Fibroblast of skin of scalp (primary cell): ENCODE measurements at regions not wholly inside any gene's neighbourhood (a gene's known extent, or its start where the extent isn't known, plus 50 kb on each side); places are given as distances from the start of the nearest gene placed in this dataset.

Experiments
- DNase-seq: peaks from one replicate; pipeline ENCODE4 v3.0.0-alpha.2; 2013

GRCh38 chr20:21826976-21827375 lies 121.5 kb downstream of the PAX1 start:
- no peak for DNase-seq

- no peak for DNase-seq
Measured at GRCh38 chr20:21821358-21821757, 115.9 kb downstream of the PAX1 start.

GRCh38 chr20:21820688-21821087 lies 115.2 kb downstream of the PAX1 start:
- peak; percentile 21 for DNase-seq

GRCh38 chr20:21820045-21820444 lies 114.6 kb downstream of the PAX1 start:
- DNase-seq = no peak

GRCh38 chr20:21812379-21812778 lies 106.9 kb downstream of the PAX1 start:
- no peak for DNase-seq

GRCh38 chr20:21809961-21810523 lies 104.6 kb downstream of the PAX1 start:
- DNase-seq = no peak

- DNase-seq = no peak
Measured at GRCh38 chr20:21808863-21809664, 103.6 kb downstream of the PAX1 start.

GRCh38 chr20:21808139-21808538 lies 102.7 kb downstream of the PAX1 start:
- no peak for DNase-seq

GRCh38 chr20:21804802-21805201 lies 99.3 kb downstream of the PAX1 start:
- DNase-seq = no peak

- no peak for DNase-seq
Measured at GRCh38 chr20:21801193-21801592, 95.7 kb downstream of the PAX1 start.

GRCh38 chr20:21798384-21798783 lies 92.9 kb downstream of the PAX1 start:
- DNase-seq = no peak

GRCh38 chr20:21796059-21796458 lies 90.6 kb downstream of the PAX1 start:
- DNase-seq = no peak

GRCh38 chr20:21788082-21788481 lies 82.6 kb downstream of the PAX1 start:
- no peak for DNase-seq

- no peak for DNase-seq
Measured at GRCh38 chr20:21781446-21782075, 76.1 kb downstream of the PAX1 start.

- DNase-seq = no peak
Measured at GRCh38 chr20:21780528-21780927, 75.1 kb downstream of the PAX1 start.
